ENCODE measurements at regions not wholly inside any gene's neighbourhood (a gene's known extent, or its start where the extent isn't known, plus 50 kb on each side); places are given as distances from the start of the nearest gene placed in this dataset.

- ChIA-PET POLR2A (no interaction called here), CTCF (no interaction called here)
- H3K4me3 ChIP-seq (ENCODE audit: low read depth, low read length), result no peak overlapping the region
- DNase-seq (ENCODE audit: low read depth, low spot score), result no peak
- no peak for TF ChIP-seq CTCF (IDR thresholded peaks at IDR 0.05; ENCODE audit: insufficient read depth, low read length, missing control alignments)
Observed at GRCh38 chr5:20609126-20609525, 621.1 kb upstream of the CDH18 start.

GRCh38 chr5:20608567-20608966, 620.6 kb upstream of the CDH18 start:
- ChIA-PET CTCF (no interaction called here), POLR2A (no interaction called here)
- TF ChIP-seq CTCF (IDR thresholded peaks at IDR 0.05; ENCODE audit: insufficient read depth, low read length, missing control alignments), result no peak
- DNase-seq (ENCODE audit: low read depth, low spot score), result no peak
- no peak overlapping the region for H3K4me3 ChIP-seq (ENCODE audit: low read depth, low read length)

- TF ChIP-seq CTCF (IDR thresholded peaks at IDR 0.05; ENCODE audit: insufficient read depth, low read length, missing control alignments), result no peak
- DNase-seq (ENCODE audit: low read depth, low spot score), result no peak
- ChIA-PET POLR2A (no interaction called here), CTCF (no interaction called here)
- no peak overlapping the region for H3K4me3 ChIP-seq (ENCODE audit: low read depth, low read length)
Observed at GRCh38 chr5:20605732-20606525, 617.9 kb upstream of the CDH18 start.

- TF ChIP-seq CTCF (IDR thresholded peaks at IDR 0.05; ENCODE audit: insufficient read depth, low read length, missing control alignments), result no peak
- H3K4me3 ChIP-seq (ENCODE audit: low read depth, low read length), result no peak overlapping the region
- ChIA-PET CTCF (no interaction called here), POLR2A (no interaction called here)
- DNase-seq (ENCODE audit: low read depth, low spot score), result no peak
Observed at GRCh38 chr5:20604992-20605391, 617.0 kb upstream of the CDH18 start.

GRCh38 chr5:20601678-20602100, 613.7 kb upstream of the CDH18 start:
- H3K4me3 ChIP-seq (ENCODE audit: low read depth, low read length), result no peak overlapping the region
- TF ChIP-seq CTCF (IDR thresholded peaks at IDR 0.05; ENCODE audit: insufficient read depth, low read length, missing control alignments), result no peak
- CTCF ChIA-PET, result no interaction called here
- POLR2A ChIA-PET, result no interaction called here
- no peak for DNase-seq (ENCODE audit: low read depth, low spot score)

GRCh38 chr5:20590356-20590755, 602.4 kb upstream of the CDH18 start:
- POLR2A ChIA-PET, result no interaction called here
- CTCF ChIA-PET, result no interaction called here
- no peak overlapping the region for H3K4me3 ChIP-seq (ENCODE audit: low read depth, low read length)
- no peak for TF ChIP-seq CTCF (IDR thresholded peaks at IDR 0.05; ENCODE audit: insufficient read depth, low read length, missing control alignments)
- no peak for DNase-seq (ENCODE audit: low read depth, low spot score)

Measured in AG04449 (cell line).